NB4 (cell line): ENCODE measurements at regions not wholly inside any gene's neighbourhood (a gene's known extent, or its start where the extent isn't known, plus 50 kb on each side); places are given as distances from the start of the nearest gene placed in this dataset.

ENCODE experiments used
- MYC ChIP-seq: IDR thresholded peaks from 2 replicates; pipeline ENCODE4 v1.6.1; 2011; ENCODE audit warnings: low read depth, low read length
- POLR2A ChIP-seq: IDR thresholded peaks from 2 replicates; pipeline ENCODE4 v1.6.1; 2011; ENCODE audit warnings: mild to moderate bottlenecking; ENCODE audit not compliant: insufficient read length; ENCODE audit errors: extremely low read depth
- TF ChIP-seq, protein P1 (sequence below): IDR thresholded peaks from one replicate; pipeline ENCODE4 v1.5.1; 2012; ENCODE audit warnings: low read depth, low read length
- TF ChIP-seq, protein P2 (sequence below): IDR thresholded peaks from 2 replicates; pipeline ENCODE4 v1.6.1; 2011; ENCODE audit warnings: low read depth, low read length

DNA sequence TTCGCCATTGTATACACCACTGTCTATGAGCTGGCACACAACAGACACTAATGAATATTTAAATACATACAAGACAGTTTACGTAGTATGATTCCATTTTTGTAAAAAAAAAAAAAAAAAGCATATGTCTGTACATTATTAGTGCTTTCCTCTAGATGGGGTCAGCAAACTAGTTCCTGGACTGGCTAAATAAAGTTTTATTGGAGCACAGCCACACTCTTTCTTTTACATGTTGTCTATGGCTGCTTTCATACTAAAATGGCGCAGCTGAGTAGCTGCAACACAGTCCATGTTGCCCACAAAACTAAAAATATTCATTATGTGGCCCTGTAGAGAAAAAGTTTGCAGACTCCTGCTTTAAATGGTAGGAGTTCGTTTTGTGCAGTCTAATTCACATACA lies 70.7 kb upstream of the FRMD4B start:
- TF ChIP-seq, protein P1, sequence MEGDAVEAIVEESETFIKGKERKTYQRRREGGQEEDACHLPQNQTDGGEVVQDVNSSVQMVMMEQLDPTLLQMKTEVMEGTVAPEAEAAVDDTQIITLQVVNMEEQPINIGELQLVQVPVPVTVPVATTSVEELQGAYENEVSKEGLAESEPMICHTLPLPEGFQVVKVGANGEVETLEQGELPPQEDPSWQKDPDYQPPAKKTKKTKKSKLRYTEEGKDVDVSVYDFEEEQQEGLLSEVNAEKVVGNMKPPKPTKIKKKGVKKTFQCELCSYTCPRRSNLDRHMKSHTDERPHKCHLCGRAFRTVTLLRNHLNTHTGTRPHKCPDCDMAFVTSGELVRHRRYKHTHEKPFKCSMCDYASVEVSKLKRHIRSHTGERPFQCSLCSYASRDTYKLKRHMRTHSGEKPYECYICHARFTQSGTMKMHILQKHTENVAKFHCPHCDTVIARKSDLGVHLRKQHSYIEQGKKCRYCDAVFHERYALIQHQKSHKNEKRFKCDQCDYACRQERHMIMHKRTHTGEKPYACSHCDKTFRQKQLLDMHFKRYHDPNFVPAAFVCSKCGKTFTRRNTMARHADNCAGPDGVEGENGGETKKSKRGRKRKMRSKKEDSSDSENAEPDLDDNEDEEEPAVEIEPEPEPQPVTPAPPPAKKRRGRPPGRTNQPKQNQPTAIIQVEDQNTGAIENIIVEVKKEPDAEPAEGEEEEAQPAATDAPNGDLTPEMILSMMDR = no peak
- TF ChIP-seq MYC (no peak), POLR2A (no peak)
- TF ChIP-seq, protein P2, sequence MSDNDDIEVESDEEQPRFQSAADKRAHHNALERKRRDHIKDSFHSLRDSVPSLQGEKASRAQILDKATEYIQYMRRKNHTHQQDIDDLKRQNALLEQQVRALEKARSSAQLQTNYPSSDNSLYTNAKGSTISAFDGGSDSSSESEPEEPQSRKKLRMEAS = no peak
